C4-2B (cell line): ENCODE measurements at regions not wholly inside any gene's neighbourhood (a gene's known extent, or its start where the extent isn't known, plus 50 kb on each side); places are given as distances from the start of the nearest gene placed in this dataset.

Experiments used
- H3K27ac ChIP-seq: fragments of 450-650 bp; 2 replicates; pipeline ENCODE4 v1.5.1; 2017
- ZFX ChIP-seq: fragments of 450-650 bp; IDR thresholded peaks from 2 replicates; pipeline ENCODE4 v1.6.1; 2017
- TF ChIP-seq, protein P1 (sequence below): fragments of 450-650 bp; conservative IDR thresholded peaks from 2 replicates; pipeline ENCODE4 v1.5.1; 2017; ENCODE audit warnings: mild to moderate bottlenecking

- no peak overlapping the region for H3K27ac ChIP-seq
- TF ChIP-seq ZFX, result no peak
- TF ChIP-seq, protein P1, sequence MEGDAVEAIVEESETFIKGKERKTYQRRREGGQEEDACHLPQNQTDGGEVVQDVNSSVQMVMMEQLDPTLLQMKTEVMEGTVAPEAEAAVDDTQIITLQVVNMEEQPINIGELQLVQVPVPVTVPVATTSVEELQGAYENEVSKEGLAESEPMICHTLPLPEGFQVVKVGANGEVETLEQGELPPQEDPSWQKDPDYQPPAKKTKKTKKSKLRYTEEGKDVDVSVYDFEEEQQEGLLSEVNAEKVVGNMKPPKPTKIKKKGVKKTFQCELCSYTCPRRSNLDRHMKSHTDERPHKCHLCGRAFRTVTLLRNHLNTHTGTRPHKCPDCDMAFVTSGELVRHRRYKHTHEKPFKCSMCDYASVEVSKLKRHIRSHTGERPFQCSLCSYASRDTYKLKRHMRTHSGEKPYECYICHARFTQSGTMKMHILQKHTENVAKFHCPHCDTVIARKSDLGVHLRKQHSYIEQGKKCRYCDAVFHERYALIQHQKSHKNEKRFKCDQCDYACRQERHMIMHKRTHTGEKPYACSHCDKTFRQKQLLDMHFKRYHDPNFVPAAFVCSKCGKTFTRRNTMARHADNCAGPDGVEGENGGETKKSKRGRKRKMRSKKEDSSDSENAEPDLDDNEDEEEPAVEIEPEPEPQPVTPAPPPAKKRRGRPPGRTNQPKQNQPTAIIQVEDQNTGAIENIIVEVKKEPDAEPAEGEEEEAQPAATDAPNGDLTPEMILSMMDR, result no peak
These were observed 308.9 kb upstream of the RUNX1 start for GRCh38 chr21:35358008-35358407.

DNA sequence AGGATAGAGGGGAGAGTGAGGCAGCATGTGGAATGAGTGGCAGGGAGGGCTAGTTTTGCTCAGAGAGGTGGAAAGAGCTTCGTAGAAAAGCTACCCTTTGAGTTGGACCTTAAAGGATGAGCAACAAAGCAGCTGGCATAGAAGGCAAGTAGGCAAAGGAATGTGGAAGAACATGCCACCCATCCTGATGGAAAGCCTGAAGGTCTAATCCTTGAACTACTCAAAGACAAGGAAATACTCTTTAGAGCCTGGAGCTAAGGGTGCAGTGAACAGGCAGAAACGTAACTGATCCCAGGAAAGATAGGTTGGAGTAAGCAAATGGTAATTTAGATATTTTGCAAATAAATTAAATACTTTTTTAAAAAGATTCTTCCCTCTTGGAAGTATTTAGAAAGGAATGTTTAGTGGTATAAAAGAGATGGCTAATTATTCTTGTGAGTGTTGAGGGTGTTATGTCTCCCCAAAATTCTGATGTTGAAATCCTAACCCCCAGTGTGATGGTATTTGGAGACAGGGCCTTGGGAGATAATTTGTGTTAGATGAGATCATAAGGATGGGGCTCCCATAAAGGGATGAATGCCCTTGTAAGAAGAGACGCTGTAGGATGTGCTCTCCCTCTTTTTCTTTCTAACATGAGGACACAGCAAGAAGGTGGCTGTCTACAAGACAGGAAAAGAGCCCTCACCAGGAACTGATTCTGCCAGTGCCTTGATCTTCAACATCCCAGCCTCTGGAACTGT lies 308.1 kb upstream of the RUNX1 start:
- no peak overlapping the region for H3K27ac ChIP-seq
- TF ChIP-seq ZFX, result no peak

DNA sequence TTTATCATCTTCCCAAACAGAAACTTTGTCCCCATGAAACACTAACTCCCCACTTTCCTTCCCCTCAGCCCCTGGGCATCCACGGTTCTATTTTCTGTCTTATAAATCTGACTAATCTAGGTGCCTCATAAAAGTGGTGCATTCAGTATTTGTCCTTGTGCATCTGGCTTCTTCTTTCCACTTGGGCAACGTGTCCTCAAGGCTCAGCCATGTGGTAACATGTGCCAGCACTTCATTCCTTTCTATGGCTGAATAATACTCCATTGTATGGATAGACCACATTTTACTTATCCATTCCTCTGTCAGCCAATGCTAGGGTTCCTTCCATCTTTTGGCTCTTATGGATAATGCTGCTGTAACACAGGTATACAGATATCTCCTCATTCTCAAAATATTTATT lies 305.0 kb upstream of the RUNX1 start:
- TF ChIP-seq ZFX, result no peak
- TF ChIP-seq, protein P1, result no peak
- no peak overlapping the region for H3K27ac ChIP-seq

DNA sequence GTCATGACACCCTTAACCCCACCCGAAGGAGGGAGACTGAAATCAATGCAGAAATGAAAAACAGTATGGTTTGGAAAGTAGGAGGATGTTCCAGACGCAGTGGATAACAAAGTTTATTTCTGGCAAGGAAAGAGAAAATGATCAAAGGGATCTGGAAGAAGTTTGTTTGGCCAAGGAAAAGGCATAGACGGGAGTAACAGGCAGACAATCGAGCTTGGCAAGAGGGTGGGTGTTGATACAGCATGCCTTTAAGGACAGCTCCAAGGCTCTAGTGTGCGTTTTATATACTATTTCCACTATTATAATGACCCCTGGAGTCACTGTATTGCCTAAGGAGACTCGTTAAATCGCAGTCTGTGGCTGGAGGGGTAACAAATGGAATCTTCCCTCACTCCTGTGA lies 303.7 kb upstream of the RUNX1 start:
- TF ChIP-seq, protein P1, result no peak
- TF ChIP-seq ZFX, result no peak
- H3K27ac ChIP-seq, result no peak overlapping the region

GRCh38 chr21:35352066-35352770 lies 303.1 kb upstream of the RUNX1 start:
- TF ChIP-seq, protein P1, result no peak
- no peak for TF ChIP-seq ZFX
- no peak overlapping the region for H3K27ac ChIP-seq

DNA sequence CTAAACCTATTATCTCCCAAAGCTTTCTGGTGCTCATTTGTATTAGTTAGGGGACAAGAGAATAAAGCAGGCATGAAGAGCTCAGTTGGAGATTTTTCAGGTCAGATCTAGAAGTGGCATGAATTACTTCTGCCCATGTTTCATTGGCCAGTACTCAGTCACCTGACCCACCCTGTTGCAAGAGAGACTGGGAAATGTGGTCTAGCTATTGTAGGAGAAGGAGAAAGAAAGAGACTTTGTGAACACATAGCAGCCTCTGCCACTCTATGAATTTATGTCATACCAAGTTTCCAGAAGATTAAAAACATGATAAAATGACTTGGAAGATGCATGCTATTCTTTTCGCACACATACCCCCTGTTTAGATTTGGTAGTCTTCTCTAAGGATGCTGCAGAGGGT lies 302.3 kb upstream of the RUNX1 start:
- no peak overlapping the region for H3K27ac ChIP-seq
- TF ChIP-seq ZFX, result no peak
- TF ChIP-seq, protein P1, result no peak

DNA sequence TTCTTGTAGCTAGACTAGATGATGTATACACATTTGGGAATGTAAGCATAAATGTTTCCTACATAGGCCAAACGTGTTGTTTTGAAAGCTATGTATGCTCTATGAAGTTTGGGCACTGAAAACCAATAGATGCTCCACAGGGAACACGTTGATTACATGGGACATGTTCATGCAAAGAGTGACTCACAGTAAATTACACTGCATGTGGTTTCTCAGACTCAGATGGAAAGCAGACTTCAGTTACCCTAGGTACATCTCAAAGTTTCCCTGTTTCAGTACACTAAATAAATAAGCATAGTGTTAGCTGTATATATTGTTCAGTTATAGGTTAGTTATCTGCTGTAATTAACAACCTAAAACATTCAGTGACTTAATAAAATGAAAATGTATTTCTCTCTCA lies 301.9 kb upstream of the RUNX1 start:
- no peak overlapping the region for H3K27ac ChIP-seq
- TF ChIP-seq, protein P1, result no peak
